ENCODE measurements at regions not wholly inside any gene's neighbourhood (a gene's known extent, or its start where the extent isn't known, plus 50 kb on each side); places are given as distances from the start of the nearest gene placed in this dataset.

- Histone ChIP-seq H3K27me3 (ENCODE audit: control insufficient read depth, insufficient read depth, low read length) (no peaks in the 10 kb centered on the region; the same call in 1 of the 2 replicates), H3K9ac (ENCODE audit: low read depth, low read length) (no peak overlapping the region), H3K27ac (ENCODE audit: low read depth, low read length) (no peak overlapping the region), H3K4me1 (ENCODE audit: control insufficient read depth, insufficient read depth, low read length) (no peaks in the 10 kb centered on the region), H3K36me3 (ENCODE audit: control insufficient read depth, insufficient read depth, low read length) (no peaks in the 10 kb centered on the region), H3K9me3 (ENCODE audit: control insufficient read depth, insufficient read depth, low read length) (no peaks in the 10 kb centered on the region), H3K4me3 (ENCODE audit: low read depth, low read length) (no peak overlapping the region)
These were observed 482.9 kb upstream of the TSHZ3 start for GRCh38 chr19:31832176-31832548.

- H3K4me3 ChIP-seq (ENCODE audit: low read depth, low read length) = no peak overlapping the region
- H3K9me3 ChIP-seq (ENCODE audit: control insufficient read depth, insufficient read depth, low read length) = no peaks in the 10 kb centered on the region
- H3K27me3 ChIP-seq (ENCODE audit: control insufficient read depth, insufficient read depth, low read length) = no peaks in the 10 kb centered on the region; the same call in 1 of the 2 replicates
- H3K9ac ChIP-seq (ENCODE audit: low read depth, low read length) = no peak overlapping the region
- no peaks in the 10 kb centered on the region for H3K36me3 ChIP-seq (ENCODE audit: control insufficient read depth, insufficient read depth, low read length)
- H3K4me1 ChIP-seq (ENCODE audit: control insufficient read depth, insufficient read depth, low read length) = no peaks in the 10 kb centered on the region
- no peak overlapping the region for H3K27ac ChIP-seq (ENCODE audit: low read depth, low read length)
These were observed 484.8 kb upstream of the TSHZ3 start for GRCh38 chr19:31834070-31834469.

GRCh38 chr19:31838163-31838815 lies 489.1 kb upstream of the TSHZ3 start:
- Histone ChIP-seq H3K4me1 (ENCODE audit: control insufficient read depth, insufficient read depth, low read length) (no peaks in the 10 kb centered on the region), H3K4me3 (ENCODE audit: low read depth, low read length) (no peak overlapping the region), H3K9me3 (ENCODE audit: control insufficient read depth, insufficient read depth, low read length) (no peaks in the 10 kb centered on the region)

GRCh38 chr19:31840371-31840770 lies 491.1 kb upstream of the TSHZ3 start:
- Histone ChIP-seq H3K9me3 (ENCODE audit: control insufficient read depth, insufficient read depth, low read length) (no peaks in the 10 kb centered on the region), H3K27me3 (ENCODE audit: control insufficient read depth, insufficient read depth, low read length) (no peaks in the 10 kb centered on the region), H3K9ac (ENCODE audit: low read depth, low read length) (no peak overlapping the region), H3K36me3 (ENCODE audit: control insufficient read depth, insufficient read depth, low read length) (no peaks in the 10 kb centered on the region), H3K27ac (ENCODE audit: low read depth, low read length) (no peak overlapping the region), H3K4me3 (ENCODE audit: low read depth, low read length) (no peak overlapping the region), H3K4me1 (ENCODE audit: control insufficient read depth, insufficient read depth, low read length) (no peaks in the 10 kb centered on the region)

More at GRCh38 chr19:31838163-31838815, 489.1 kb upstream of the TSHZ3 start:
- H3K36me3 ChIP-seq (ENCODE audit: control insufficient read depth, insufficient read depth, low read length) = no peaks in the 10 kb centered on the region
- no peak overlapping the region for H3K27ac ChIP-seq (ENCODE audit: low read depth, low read length)
- no peaks in the 10 kb centered on the region for H3K27me3 ChIP-seq (ENCODE audit: control insufficient read depth, insufficient read depth, low read length)
- H3K9ac ChIP-seq (ENCODE audit: low read depth, low read length) = no peak overlapping the region

GRCh38 chr19:31841755-31842154 lies 492.5 kb upstream of the TSHZ3 start:
- Histone ChIP-seq H3K4me1 (ENCODE audit: control insufficient read depth, insufficient read depth, low read length) (no peaks in the 10 kb centered on the region), H3K27me3 (ENCODE audit: control insufficient read depth, insufficient read depth, low read length) (no peaks in the 10 kb centered on the region), H3K27ac (ENCODE audit: low read depth, low read length) (no peak overlapping the region), H3K9me3 (ENCODE audit: control insufficient read depth, insufficient read depth, low read length) (no peaks in the 10 kb centered on the region), H3K36me3 (ENCODE audit: control insufficient read depth, insufficient read depth, low read length) (no peaks in the 10 kb centered on the region), H3K4me3 (ENCODE audit: low read depth, low read length) (no peak overlapping the region), H3K9ac (ENCODE audit: low read depth, low read length) (no peak overlapping the region)

GRCh38 chr19:31863122-31863521 lies 482.3 kb upstream of the ZNF507 start:
- Histone ChIP-seq H3K9me3 (ENCODE audit: control insufficient read depth, insufficient read depth, low read length) (peaks cover 22% of the 10 kb centered on the region), H3K36me3 (ENCODE audit: control insufficient read depth, insufficient read depth, low read length) (no peaks in the 10 kb centered on the region), H3K27me3 (ENCODE audit: control insufficient read depth, insufficient read depth, low read length) (no peaks in the 10 kb centered on the region), H3K4me1 (ENCODE audit: control insufficient read depth, insufficient read depth, low read length) (no peaks in the 10 kb centered on the region), H3K9ac (ENCODE audit: low read depth, low read length) (no peak overlapping the region), H3K4me3 (ENCODE audit: low read depth, low read length) (no peak overlapping the region), H3K27ac (ENCODE audit: low read depth, low read length) (no peak overlapping the region)

GRCh38 chr19:31874313-31874712 lies 471.1 kb upstream of the ZNF507 start:
- Histone ChIP-seq H3K4me3 (ENCODE audit: low read depth, low read length) (no peak overlapping the region), H3K27me3 (ENCODE audit: control insufficient read depth, insufficient read depth, low read length) (no peaks in the 10 kb centered on the region), H3K27ac (ENCODE audit: low read depth, low read length) (no peak overlapping the region), H3K9ac (ENCODE audit: low read depth, low read length) (no peak overlapping the region), H3K4me1 (ENCODE audit: control insufficient read depth, insufficient read depth, low read length) (no peaks in the 10 kb centered on the region), H3K9me3 (ENCODE audit: control insufficient read depth, insufficient read depth, low read length) (no peaks in the 10 kb centered on the region), H3K36me3 (ENCODE audit: control insufficient read depth, insufficient read depth, low read length) (no peaks in the 10 kb centered on the region)

GRCh38 chr19:31875591-31875990 lies 469.8 kb upstream of the ZNF507 start:
- Histone ChIP-seq H3K27ac (ENCODE audit: low read depth, low read length) (no peak overlapping the region), H3K4me3 (ENCODE audit: low read depth, low read length) (no peak overlapping the region), H3K27me3 (ENCODE audit: control insufficient read depth, insufficient read depth, low read length) (no peaks in the 10 kb centered on the region), H3K9ac (ENCODE audit: low read depth, low read length) (no peak overlapping the region), H3K9me3 (ENCODE audit: control insufficient read depth, insufficient read depth, low read length) (no peaks in the 10 kb centered on the region), H3K4me1 (ENCODE audit: control insufficient read depth, insufficient read depth, low read length) (no peaks in the 10 kb centered on the region; the same call in 1 of the 2 replicates), H3K36me3 (ENCODE audit: control insufficient read depth, insufficient read depth, low read length) (no peaks in the 10 kb centered on the region)

GRCh38 chr19:31880283-31880682 lies 465.1 kb upstream of the ZNF507 start:
- H3K9me3 ChIP-seq (ENCODE audit: control insufficient read depth, insufficient read depth, low read length) = no peaks in the 10 kb centered on the region
- no peaks in the 10 kb centered on the region; the same call in 1 of the 2 replicates for H3K4me1 ChIP-seq (ENCODE audit: control insufficient read depth, insufficient read depth, low read length)
- H3K36me3 ChIP-seq (ENCODE audit: control insufficient read depth, insufficient read depth, low read length) = no peaks in the 10 kb centered on the region
- H3K4me3 ChIP-seq (ENCODE audit: low read depth, low read length) = no peak overlapping the region
- no peak overlapping the region for H3K9ac ChIP-seq (ENCODE audit: low read depth, low read length)
- no peaks in the 10 kb centered on the region for H3K27me3 ChIP-seq (ENCODE audit: control insufficient read depth, insufficient read depth, low read length)
- H3K27ac ChIP-seq (ENCODE audit: low read depth, low read length) = no peak overlapping the region

- no peaks in the 10 kb centered on the region; the same call in 1 of the 2 replicates for H3K4me1 ChIP-seq (ENCODE audit: control insufficient read depth, insufficient read depth, low read length)
These were observed 463.4 kb upstream of the ZNF507 start for GRCh38 chr19:31881988-31882387.

GRCh38 chr19:31882709-31883108 lies 462.7 kb upstream of the ZNF507 start:
- Histone ChIP-seq H3K9ac (ENCODE audit: low read depth, low read length) (no peak overlapping the region), H3K4me3 (ENCODE audit: low read depth, low read length) (no peak overlapping the region), H3K9me3 (ENCODE audit: control insufficient read depth, insufficient read depth, low read length) (no peaks in the 10 kb centered on the region), H3K36me3 (ENCODE audit: control insufficient read depth, insufficient read depth, low read length) (no peaks in the 10 kb centered on the region), H3K27me3 (ENCODE audit: control insufficient read depth, insufficient read depth, low read length) (no peaks in the 10 kb centered on the region), H3K4me1 (ENCODE audit: control insufficient read depth, insufficient read depth, low read length) (no peaks in the 10 kb centered on the region; the same call in 1 of the 2 replicates), H3K27ac (ENCODE audit: low read depth, low read length) (no peak overlapping the region)

More at GRCh38 chr19:31881988-31882387, 463.4 kb upstream of the ZNF507 start:
- no peak overlapping the region for H3K9ac ChIP-seq (ENCODE audit: low read depth, low read length)
- no peak overlapping the region for H3K4me3 ChIP-seq (ENCODE audit: low read depth, low read length)
- H3K9me3 ChIP-seq (ENCODE audit: control insufficient read depth, insufficient read depth, low read length) = no peaks in the 10 kb centered on the region
- H3K27ac ChIP-seq (ENCODE audit: low read depth, low read length) = no peak overlapping the region
- H3K36me3 ChIP-seq (ENCODE audit: control insufficient read depth, insufficient read depth, low read length) = no peaks in the 10 kb centered on the region
- H3K27me3 ChIP-seq (ENCODE audit: control insufficient read depth, insufficient read depth, low read length) = no peaks in the 10 kb centered on the region

All from HUES48 (cell line).